Kidney glomerular epithelial cell (primary cell): ENCODE measurements at regions not wholly inside any gene's neighbourhood (a gene's known extent, or its start where the extent isn't known, plus 50 kb on each side); places are given as distances from the start of the nearest gene placed in this dataset.

Experiments used
- DNase-seq: peaks from one replicate; lab custom pipeline; 2025; lab: John Stamatoyannopoulos, UW

DNA sequence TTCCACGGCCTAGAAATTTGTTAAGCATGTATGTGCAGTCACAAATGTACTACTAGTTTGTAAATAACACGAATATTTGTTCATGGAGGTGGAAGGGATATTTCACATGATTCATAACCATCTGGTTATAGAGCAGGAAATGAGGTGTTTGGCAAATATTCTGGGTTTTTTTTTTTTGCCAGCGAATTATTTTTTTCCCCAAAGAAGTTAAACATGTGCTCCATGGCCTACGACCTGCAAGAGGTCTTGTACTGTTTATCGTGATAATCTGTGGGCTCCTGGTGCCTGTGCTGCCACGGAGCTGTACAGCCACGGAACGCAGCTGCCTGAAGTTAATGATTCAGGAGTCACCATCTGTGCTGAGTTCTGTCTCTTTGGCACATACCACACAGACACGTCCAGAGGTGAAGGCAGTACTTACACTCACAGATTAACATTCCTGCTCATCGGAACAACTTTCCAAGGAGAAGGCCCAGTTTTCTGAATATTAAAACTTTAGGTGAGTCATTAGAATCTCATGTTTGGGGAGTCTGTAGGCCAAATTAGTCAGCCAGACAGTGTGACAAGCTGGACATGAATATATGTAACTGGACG is 156.3 kb downstream of the TMX1 start:
- peak; percentile 91 for DNase-seq

DNA sequence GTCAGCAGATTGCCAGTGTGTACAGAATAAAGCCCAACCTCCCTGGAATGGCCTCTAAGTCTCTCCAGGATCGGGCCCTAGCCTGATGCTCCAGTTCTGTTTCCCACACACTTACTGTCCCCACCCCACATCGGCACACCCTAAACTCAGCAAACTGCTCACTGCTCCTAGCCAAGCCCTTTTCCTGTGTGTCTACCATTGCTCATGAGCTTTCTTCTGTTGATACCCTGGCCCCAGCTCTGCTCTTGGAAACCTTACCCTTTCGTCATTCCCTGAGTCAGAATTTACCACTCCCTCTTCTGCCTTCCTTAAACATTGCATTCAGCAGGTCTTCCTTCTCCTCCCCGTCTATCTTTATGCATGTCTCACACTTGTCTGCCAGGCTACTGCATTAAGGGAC is 158.9 kb downstream of the TMX1 start:
- peak; percentile 72 for DNase-seq

DNA sequence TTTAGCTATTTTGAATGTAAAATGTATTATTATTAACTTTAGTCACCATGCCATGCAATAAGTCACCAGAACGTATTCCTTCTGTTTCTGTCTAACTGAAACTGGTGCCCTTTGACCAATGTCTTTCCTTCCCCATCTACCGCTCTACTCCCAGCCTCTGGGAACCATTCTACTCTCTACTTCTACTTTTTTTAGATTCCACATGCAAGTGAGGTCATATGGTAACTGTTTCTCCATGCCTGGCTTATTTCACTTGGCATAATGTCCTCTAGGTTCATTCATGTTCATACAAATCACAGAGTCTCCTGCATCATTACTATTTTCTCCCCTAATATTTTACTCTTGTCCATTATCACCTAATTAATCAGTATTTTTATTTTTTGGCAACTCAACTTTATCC is 160.1 kb downstream of the TMX1 start:
- DNase-seq = no peak

- no peak for DNase-seq
Observed at GRCh38 chr14:51401272-51401671, 161.2 kb downstream of the TMX1 start.

DNA sequence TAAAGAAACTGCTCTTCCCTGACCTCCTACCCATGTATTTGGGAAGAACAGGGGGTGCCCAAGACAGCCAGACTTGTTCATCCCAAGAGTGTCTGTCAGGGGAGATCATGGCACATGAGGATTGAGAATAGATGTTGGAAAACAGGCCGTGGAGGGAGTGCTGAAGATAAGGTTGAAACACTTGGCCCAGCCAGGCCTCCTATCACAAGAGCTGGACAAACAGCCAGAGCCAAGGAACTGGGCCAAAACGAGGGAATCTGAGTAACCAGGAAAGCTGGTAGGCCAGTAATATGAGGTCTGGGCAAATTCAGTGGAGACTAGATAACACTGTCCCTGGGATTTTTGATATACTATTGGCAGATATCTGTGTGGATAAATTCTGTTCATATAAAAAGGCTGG is 161.7 kb downstream of the TMX1 start:
- no peak for DNase-seq

GRCh38 chr14:51410897-51411296 is 170.8 kb downstream of the TMX1 start:
- DNase-seq = no peak

- no peak for DNase-seq
Observed at GRCh38 chr14:51419685-51420084, 179.6 kb downstream of the TMX1 start.

- no peak for DNase-seq
Observed at GRCh38 chr14:51422704-51423103, 182.7 kb downstream of the TMX1 start.

DNA sequence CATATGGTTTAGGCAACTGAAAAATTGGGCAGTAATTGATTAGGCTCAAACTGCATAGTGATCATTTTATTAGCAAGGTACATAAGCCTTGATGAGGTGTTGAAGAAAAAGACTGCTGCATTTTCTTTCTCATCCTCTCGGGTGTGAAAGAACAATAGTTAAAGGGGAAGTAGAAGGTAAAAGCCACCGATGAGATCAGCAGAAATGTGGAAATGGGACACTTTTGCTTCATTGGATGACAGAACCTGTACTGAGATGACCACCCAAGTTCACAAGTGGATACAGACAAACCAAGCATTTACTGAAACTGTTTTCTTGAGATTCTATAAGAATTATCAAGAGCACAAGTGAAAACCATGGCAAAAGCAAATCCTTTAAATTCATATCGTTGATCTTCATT is 184.0 kb downstream of the TMX1 start:
- no peak for DNase-seq

DNA sequence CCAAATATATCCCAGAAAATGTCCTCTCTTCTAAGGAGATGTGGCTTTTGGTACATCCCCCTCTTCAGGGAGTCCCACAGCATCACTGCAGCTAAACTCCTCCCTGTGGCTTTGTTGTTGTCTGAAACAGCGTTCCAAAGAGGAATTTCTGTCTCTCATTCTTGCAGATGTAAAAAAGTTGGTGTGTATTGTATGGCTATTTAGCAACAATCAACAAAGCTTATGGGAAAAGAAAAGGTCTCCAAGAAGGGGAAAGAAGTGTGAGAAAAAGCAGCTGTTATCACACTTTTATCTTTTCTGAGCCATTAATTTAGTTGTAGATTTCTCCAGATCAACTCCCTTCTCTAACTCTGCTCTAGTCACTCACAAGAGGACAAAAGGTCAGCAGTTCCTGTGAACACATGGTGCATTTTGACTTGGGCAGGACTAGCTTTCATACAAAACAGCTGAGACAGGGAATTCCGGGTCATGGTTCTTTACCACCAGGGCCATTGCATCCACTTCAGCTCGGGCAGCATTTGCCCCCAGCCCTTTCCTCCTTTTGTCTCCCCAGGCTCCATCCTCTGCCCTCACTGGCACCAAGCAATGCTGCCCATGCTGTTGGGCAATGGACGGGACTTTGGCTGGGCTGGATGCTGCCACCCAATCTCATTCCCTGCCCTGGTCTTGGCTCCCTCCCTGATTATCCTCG is 184.7 kb downstream of the TMX1 start:
- DNase-seq = no peak

DNA sequence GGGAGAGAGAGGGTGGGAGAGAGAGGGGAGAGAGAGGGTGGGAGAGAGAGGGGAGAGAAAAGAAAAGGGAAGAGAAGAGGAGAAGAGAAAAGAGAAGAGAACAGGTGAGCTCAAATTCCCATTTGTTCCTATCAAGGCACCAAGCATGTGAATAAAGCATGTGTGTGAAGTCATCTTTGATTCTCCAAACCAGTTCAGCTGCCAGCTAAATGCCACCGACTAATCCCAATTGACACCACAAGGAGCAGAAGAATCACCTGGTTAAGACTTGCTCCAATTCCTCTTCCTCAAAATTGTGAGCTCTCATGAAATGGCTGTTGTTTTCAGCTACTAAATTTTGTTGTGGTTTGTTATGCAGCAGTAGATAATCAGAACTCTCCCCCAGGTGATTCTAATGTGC is 188.9 kb downstream of the TMX1 start:
- DNase-seq = no peak

GRCh38 chr14:51430079-51430478 is 190.0 kb downstream of the TMX1 start:
- no peak for DNase-seq

DNA sequence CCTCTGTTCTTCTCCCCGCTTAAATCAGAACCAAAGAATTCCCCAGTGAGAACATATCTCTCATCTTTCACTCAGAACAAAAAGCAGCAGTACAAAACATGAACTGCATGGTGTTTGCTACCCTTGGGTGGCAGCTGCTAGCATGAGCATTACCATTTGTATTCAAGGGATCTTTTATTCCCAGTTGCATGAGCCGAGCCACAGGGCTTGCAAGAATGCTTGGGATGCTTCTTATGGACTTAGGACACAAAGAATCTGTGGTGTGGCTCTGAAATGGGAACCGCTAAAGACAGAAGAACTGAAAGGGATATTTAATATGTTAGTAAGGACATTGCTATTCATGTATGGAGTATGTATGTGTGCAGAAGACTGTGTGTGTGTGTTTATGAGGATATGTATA is 190.6 kb downstream of the TMX1 start:
- DNase-seq = no peak

- DNase-seq = no peak
Observed at GRCh38 chr14:51431033-51431709, 191.1 kb downstream of the TMX1 start.

DNA sequence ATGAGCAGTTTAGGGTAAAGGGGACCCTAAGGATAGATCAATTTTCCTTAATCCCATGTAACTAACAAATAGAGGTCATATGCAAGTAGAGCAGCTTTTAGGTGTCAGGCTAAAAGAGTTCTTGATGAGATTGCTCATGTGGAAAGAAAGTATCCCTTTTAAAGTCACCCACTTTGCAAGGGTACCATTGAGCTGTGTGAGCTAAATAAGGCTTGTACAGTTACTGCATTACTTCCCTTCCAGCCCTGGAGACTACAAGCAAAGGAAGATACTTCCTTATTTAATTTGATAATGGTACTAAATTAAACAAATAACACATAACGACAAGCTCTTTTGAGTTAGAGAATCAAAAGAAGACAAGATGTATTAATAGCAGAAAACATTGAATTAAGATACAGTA is 191.7 kb downstream of the TMX1 start:
- DNase-seq = no peak

DNA sequence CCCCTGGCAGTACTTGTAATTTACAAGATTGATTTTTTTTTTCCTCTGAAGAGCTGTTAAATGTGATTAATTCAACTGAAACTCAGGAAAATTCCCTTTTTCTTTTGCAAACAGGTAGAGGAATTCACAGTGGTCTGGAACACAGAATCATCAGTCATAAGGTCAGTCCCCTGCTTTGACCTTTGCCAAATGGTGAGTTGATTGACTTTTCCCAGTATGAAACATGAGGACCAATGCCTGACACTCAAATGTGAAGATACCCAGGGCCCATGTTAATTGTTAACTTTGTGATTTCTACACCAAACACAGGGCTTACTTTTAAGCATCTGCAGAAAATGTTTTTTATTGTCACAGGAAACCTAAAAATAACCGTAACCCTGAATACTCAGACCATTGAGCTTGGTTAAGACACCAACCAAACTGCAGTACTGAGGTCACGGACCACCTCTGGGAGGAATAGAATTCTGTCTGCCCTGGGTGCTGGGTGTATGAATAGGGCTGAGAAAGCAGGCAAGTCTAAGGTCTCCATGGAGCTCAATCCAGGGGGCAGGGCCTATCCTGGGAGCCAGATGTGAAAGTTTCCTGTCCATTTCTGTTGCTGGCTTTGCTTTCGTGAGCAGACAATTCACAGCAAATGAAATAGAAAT is 192.4 kb downstream of the TMX1 start:
- no peak for DNase-seq

DNA sequence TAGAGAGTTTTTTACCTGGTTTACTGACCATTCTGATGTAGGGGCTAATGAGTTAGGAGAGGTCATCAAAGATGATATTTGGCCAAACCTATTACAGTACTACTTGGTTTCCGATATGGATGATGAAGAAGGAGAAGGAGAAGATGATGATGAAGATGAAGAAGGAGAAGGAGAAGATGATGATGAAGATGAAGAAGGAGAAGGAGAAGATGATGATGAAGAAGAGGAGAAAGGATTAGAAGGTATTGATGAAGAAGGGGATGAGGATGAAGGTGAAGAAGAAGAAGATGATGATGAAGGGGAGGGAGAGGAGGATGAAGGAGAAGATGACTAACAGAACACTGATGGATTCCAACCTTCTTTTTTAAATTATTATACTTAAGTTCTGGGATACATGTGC is 196.6 kb downstream of the TMX1 start:
- no peak for DNase-seq

DNA sequence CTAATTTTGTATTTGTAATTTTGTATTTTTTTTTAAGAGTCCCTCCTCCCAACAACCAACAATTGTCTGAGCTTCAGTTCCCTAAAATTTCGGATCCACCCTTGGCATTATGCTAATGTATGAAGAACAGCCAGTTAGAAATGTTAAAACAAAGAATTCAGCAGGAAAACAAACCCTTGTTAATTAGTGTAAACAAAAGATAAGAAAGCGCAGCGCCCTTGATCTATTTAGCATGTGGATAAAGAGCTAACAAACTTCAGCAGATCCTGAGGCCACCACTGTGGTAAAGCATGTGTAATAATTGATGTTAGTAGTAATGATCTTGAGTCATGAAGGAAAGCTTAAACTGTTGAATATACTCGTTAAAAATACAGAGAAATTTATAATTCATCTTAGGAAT is 199.8 kb downstream of the TMX1 start:
- no peak for DNase-seq

- no peak for DNase-seq
Observed at GRCh38 chr14:51441001-51441400, 201.0 kb downstream of the TMX1 start.

DNA sequence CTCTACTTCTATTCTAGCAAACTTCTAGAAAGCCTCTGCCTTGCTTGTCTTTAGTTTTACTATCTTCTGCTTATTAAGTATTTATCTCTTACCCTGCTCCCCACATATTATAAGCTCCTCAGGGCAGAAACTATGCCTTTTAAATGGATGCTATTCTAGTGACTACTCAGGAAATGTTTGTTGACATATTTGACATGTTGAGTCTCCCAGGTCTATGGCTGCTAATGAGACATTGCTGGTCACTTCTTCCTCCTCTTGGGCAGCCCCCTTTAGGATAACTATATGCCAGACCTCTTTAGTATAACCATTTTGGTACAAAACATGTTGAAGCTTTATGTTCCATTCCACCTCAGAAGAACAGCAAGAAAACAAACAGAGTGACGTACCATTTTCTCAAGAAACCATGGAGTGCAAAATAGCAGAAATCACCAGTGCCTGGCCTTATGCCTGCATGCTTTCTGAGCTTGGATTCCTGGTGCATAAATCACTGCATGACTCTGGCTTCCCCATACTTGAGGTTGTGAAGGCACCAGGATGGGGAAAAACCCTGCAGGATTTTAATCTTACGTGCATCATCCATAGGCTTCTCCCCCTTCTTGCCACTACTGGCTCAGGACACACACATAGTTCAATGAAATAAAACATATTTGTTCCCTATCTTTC is 202.6 kb downstream of the TMX1 start:
- peak; percentile 96 for DNase-seq

GRCh38 chr14:51443195-51444018 is 203.4 kb downstream of the TMX1 start:
- DNase-seq = no peak
